HG03342 (cell line): ENCODE measurements at regions not wholly inside any gene's neighbourhood (a gene's known extent, or its start where the extent isn't known, plus 50 kb on each side); places are given as distances from the start of the nearest gene placed in this dataset.

Experiments used
- ATAC-seq: cut with Tn5 transposase; IDR thresholded peaks from one replicate; pipeline ENCODE4 v1.9.1; 2021; ENCODE audit warnings: mild to moderate bottlenecking, moderate library complexity; ENCODE audit not compliant: unreplicated experiment

DNA sequence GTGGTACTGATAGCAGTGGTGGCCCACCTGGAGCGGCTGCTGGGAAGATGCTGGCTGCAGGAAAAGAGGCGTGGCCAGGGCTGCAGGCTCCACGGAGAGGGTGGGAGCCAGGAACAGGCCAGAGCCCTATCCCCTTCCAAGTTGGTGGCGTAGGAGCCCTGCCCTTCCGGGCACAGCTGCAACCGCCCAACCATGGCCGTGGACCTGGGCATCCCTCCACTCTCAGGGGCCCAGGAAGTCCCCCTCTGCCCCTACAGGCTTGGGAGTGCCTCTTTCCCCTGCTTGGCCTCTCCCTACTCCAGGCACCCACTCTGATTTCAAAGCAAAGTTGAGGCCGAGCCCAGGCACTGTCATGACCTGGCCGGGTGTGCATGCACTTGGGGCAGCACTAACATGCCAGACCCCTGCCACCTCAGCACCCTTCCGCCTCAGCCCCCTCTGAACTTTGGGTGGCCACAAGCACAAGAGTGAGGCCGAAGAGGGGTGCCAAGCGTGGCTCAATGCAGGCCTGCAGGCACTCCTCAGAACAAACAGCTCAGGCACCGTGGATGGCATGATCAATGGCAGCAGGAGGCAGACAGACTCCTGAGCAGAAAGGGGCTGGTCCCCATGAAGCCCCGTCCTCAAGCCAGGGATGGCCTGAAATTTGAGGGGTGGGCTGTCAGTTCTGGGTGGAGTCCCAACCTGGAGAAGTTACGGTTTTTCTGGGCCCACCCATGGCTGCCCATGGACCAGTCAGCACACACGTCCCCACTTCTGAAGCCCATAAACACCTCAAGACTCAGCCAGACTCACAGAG, 164.9 kb upstream of the PRNP start:
- no peak for ATAC-seq

GRCh38 chr20:4519534-4519933, 166.7 kb upstream of the PRNP start:
- ATAC-seq, result no peak

GRCh38 chr20:4516876-4517275, 169.4 kb upstream of the PRNP start:
- ATAC-seq, result no peak

- no peak for ATAC-seq
These were observed 172.5 kb upstream of the PRNP start for GRCh38 chr20:4513720-4514119.

DNA sequence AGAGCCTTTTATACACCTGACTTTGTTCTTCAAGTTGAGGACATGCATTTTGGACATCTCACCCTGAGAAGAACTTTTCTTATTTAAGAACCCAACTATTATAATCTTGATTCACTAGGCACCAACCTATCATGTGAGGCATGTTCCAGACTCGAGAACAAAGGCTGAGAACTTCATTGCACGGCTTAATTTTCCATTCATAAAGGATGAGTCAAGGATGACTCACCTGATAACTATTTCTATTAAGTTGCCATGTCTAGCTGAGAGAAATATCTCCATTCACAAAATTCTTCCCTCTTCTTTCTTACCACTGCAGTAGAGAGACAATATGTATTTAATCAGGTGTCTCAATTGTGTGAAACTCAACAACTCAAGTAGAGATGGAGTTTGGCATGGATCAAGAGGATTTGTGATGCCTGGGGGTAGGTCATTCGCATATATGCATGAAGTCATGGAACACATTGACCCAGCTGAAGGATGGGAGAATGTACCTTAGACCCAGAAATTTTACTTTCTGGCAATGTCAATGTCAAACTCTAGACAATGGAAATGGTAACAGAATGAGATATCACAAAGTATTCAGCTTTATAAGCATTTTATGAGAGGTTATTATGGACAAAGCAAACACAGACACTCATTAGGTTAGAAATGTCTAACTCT, 173.2 kb upstream of the PRNP start:
- no peak for ATAC-seq

DNA sequence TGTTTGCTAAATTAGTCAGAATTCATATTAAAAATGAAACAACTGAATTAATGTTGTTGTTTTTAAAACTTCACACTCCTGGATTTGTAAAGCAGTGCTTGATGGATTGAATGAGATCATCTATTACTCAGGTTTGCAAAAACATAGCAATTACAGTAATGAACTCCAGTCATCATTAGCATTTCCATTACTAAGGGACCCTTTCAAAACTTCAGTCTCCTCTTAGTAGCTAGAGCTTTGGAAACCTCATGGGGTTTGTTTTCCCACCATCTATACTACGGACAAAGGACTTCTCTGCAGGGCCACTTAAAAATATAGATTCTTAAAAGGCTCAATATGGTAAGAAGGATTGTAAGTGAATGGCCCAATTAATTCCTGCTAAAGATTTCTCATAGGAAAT, 174.5 kb upstream of the PRNP start:
- ATAC-seq, result no peak

DNA sequence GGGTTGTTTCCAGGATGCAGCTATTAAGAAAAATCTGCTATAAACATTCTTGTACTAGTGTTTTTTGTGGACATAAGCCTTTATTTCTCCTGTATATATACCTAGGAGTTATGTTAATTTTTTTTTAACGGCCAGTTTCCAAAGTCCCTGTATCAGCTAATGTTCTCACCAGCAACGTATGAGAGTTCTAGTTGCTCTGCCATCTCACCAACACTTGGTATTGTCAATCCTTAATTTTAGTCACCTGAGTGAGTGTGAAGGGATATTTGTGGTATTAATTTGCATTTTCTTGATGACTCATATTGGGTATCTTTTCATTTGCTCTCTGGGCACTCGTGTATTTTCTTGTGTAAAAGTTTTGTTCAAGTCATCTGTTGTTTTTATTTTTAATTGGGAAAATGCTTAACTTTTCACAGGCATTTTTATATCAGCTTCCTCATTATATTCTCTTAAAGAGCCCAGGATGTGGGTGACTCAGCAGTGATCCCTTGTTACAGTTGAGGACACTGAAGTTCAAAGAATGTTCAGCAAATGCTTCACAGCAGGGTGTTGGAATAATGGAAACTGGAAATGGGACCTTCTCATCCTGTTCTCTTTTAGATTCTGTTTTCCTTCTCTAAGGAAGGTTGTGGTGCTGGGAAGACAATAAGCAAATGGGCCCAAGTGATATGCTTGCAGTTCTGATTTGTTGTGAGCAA, 176.3 kb upstream of the PRNP start:
- ATAC-seq, result no peak

DNA sequence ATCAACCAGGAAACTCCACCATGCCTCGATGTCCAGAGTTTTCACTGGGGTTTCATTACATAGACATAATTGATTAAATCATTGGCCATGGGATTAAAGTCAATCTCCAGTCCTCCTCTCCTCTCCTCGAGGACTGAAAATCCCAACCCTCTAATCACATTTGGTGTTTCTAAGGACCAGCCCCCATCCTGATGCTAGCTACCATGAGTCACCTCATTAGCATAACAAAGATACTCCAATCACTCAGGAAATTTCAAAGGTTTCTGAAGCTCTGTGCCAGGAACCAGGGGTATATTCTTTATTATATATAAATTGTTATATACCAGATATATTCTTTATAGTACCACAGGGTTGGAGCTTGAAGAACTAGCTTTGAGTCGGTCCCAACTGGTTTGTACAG, 177.5 kb upstream of the PRNP start:
- no peak for ATAC-seq

GRCh38 chr20:4507288-4507719, 179.0 kb upstream of the PRNP start:
- no peak for ATAC-seq

DNA sequence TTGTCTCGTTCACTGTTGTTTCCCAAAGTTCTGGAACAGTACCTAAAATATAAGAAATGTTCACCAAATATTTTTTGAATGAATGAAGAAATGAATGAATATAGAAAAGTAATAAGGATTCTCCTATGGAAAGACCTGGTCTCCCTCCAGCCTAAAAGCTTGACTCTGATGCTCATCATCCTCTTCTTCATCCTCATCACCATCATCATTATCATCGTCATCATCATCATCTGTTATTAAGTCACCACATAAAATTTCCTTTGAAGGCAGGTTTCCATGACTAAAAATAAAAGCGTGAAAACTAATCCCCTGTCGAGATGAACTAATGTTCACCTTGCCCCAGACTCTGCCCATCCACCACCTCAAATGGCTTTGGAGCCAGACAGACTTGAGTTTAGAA, 181.4 kb upstream of the PRNP start:
- ATAC-seq, result no peak

DNA sequence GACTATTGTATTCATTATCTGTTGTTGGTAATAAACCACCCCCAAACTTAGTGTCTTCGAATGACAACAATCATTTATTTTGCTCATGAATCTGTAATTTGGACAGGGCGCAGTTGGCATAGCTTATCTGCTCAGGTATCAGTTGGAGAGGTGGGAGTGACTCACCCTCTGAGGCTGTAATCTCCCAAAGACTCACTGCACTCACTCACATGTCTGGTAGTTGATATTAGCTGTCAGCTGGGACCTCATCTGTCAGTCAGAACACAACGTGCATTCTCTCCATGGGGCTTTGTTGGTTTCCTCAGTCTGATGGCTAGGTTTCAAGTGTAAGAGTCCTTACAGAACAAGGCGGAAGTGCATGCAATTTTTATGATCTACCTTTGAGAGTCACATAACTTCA, 183.5 kb upstream of the PRNP start:
- no peak for ATAC-seq

GRCh38 chr20:4493386-4493785, 192.9 kb upstream of the PRNP start:
- ATAC-seq, result no peak

DNA sequence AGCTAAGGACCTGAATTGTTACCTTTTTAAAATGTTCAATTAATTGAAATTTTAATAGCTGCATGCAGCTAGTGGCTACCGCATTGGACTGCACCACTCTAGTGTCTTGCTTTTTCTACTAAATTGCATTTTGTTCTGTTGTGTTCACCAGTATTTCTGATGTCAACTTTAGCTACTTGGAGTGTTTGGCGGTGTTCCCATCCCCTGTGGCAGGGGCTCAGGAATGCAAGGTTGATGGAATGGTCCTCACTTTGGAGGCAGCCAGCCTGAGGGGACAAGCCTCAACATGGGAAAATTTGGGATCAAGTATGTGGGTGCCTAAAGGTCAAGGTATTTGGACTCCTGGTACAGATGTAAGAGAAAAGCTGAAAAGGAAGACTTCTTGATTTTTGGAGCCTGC, 194.6 kb upstream of the PRNP start:
- ATAC-seq, result no peak

DNA sequence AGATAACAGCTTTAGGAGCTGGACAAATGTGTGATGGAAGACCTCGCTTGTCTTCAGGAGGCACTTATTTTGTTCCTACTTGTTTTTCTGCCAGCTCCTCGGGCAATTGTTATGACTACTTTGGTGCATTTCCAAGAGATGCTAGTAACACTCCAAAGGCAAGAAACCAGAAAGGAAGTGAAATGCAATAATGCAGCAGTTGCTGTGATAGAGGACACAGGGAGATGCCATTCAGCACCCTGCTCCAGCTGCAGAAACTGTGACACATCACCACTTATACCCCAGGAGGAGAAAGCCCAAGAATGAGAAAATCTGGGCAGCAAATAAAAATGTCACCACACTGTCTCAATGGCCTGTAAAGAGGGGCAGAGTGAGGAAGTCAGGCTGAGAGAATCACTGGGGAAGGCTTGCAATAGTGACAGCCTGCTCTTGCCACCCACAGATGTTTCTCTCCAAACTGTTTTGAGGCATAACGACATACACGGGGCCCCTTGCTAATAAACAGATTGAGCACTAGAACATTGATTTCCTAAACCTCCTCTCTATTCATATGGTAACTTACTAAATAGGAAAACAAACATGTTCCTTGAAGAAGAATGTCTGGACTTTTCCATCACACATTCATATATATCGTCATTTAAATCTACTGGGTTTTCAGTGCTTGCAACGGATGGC, 195.5 kb upstream of the PRNP start:
- no peak for ATAC-seq

DNA sequence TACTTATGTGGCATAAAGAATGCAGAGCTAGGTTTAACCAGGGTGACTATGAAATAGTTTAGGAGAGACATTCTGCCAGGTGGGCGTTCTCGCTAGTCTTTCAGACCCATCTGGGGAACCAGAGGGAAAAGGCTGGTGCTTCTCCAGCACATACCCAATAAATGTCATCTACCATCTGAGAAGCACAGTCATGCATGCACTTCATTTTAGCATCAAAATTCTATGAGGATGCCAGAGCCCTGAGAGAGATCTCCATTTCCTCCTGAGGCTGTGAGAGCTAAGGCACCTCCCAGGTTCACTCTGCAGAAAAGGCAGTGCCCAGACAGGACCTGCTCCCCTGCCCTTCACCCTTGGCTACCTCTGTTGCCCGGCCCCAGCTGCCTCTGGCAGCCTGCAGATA, 196.2 kb upstream of the PRNP start:
- ATAC-seq, result no peak

GRCh38 chr20:4488407-4489339, 197.6 kb upstream of the PRNP start:
- no peak for ATAC-seq

DNA sequence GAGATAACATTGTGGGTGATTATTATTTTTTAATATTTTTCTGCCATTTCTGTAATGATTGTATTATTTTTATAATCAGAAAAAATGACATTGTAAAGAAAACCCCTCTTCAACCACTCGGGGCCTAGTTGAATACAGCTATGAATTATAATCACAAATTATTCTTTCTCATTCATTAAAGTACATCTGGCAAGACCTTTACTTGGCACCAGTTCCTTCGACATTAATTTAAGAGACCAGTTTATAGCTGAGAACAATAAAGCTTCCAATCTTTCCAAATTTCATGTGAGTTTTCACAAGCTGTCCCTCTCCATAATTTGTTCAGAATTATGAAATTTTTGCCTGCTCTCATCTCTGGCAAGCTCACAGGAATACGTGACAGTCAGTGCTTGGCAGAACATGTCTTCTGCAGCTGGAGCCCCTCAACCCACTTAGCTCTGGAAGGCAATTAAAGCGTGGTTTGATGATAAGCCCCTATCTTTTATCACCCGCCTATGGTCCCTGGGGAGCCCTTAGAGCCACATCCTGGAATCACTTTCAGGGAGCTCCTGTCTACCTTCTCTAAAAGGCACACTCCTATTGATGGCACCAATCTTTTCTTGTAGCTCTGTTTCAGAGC, 201.8 kb upstream of the PRNP start:
- no peak for ATAC-seq

- no peak for ATAC-seq
These were observed 202.3 kb upstream of the PRNP start for GRCh38 chr20:4483961-4484360.

DNA sequence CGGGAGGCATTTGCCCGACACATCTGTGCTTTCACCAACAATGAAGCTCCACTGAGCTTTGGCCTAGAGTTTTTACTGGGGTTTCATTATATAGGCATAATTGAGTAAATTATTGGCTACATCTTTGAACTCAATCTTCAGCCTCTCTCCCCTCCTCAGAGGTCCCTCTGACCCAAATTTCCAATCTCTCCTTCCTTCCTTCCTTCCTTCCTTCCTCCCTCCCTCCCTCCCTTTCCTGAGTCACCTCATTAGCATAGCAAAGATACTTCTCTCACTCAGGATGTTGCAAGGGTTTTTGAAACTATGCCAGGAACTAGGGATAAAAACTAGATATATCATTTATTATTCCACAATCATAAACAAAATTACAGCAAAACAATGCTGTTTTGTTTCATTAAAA, 202.8 kb upstream of the PRNP start:
- ATAC-seq, result no peak

GRCh38 chr20:4480104-4480503, 206.2 kb upstream of the PRNP start:
- no peak for ATAC-seq
